ENCODE measurements at regions not wholly inside any gene's neighbourhood (a gene's known extent, or its start where the extent isn't known, plus 50 kb on each side); places are given as distances from the start of the nearest gene placed in this dataset.

- TF ChIP-seq CTCF (conservative IDR thresholded peaks at IDR 0.05; ENCODE audit: low read depth, low read length) (no peak), ELK1 (IDR thresholded peaks at IDR 0.05; ENCODE audit: borderline replicate concordance, low read depth, low read length) (no peak), CEBPB (IDR thresholded peaks at IDR 0.05; ENCODE audit: low read depth, low read length) (no peak), POLR2A (IDR thresholded peaks at IDR 0.05; ENCODE audit: low read depth, low read length) (no peak), USF2 (IDR thresholded peaks at IDR 0.05; ENCODE audit: low read depth, low read length) (no peak), MAFK (IDR thresholded peaks at IDR 0.05; ENCODE audit: low read depth, low read length) (no peak), BHLHE40 (IDR thresholded peaks at IDR 0.05; ENCODE audit: low read depth, low read length) (no peak), MAZ (IDR thresholded peaks at IDR 0.05; ENCODE audit: borderline replicate concordance, low read depth, low read length) (no peak), CHD1 (IDR thresholded peaks at IDR 0.05; ENCODE audit: low read depth, low read length) (no peak), RCOR1 (IDR thresholded peaks at IDR 0.05; ENCODE audit: insufficient replicate concordance, low read length) (no peak), RAD21 (IDR thresholded peaks at IDR 0.05; ENCODE audit: low read length) (no peak), MXI1 (IDR thresholded peaks at IDR 0.05; ENCODE audit: borderline replicate concordance, low read depth, low read length) (no peak), FOS (IDR thresholded peaks at IDR 0.05; ENCODE audit: low read depth, low read length) (no peak), SMC3 (IDR thresholded peaks at IDR 0.05; ENCODE audit: low read depth, low read length) (no peak), NFE2L2 (IDR thresholded peaks at IDR 0.05; ENCODE audit: low read depth, low read length) (no peak), RFX5 (IDR thresholded peaks at IDR 0.05; ENCODE audit: low read depth, low read length) (no peak)
- intact Hi-C loops (cut with micrococcal nuclease) (no loop called here), dilution Hi-C loops (cut with HindIII; ENCODE audit: low sequenced_read_pairs, unreplicated experiment) (no loop called here), in situ Hi-C loops (cut with MboI; ENCODE audit: low sequenced_read_pairs) (no loop called here)
- CTCF ChIA-PET, result no interaction called here
- H3K18ac ChIP-seq (ENCODE audit: low read depth, low read length), result no peak overlapping the region
- H3K4ac ChIP-seq (ENCODE audit: low read depth, low read length), result no peak overlapping the region
- H2BK15ac ChIP-seq (ENCODE audit: low read depth, low read length), result no peak overlapping the region
- H3K27ac ChIP-seq (ENCODE audit: insufficient read depth, low read length), result no peak overlapping the region
- no peaks in the 10 kb centered on the region; the same call in 1 of the 2 replicates for H3K27me3 ChIP-seq (ENCODE audit: control insufficient read depth, insufficient read depth, low read length)
- H4K20me1 ChIP-seq (ENCODE audit: insufficient read depth, low read length), result no peaks in the 10 kb centered on the region
- H3K9me3 ChIP-seq (ENCODE audit: control insufficient read depth, insufficient read depth, low read length), result no peaks in the 10 kb centered on the region
- H3K23ac ChIP-seq (ENCODE audit: low read depth, low read length), result no peak overlapping the region
- no peak overlapping the region for H3K14ac ChIP-seq (replicated peaks; ENCODE audit: low read depth, low read length)
- H3K4me3 ChIP-seq (ENCODE audit: insufficient read depth, low read depth, low read length), result no peak overlapping the region
- no CpG with 5 or more reads among the region's 4 CpGs for WGBS, 2 experiments (ENCODE audit: extremely low coverage in 2 of 2, insufficient read length in 1 of 2)
- no peak overlapping the region for H4K5ac ChIP-seq (ENCODE audit: low read depth, low read length)
- POLR2A ChIA-PET (ENCODE audit: unreplicated experiment), result no interaction called here
- H2BK5ac ChIP-seq (ENCODE audit: low read depth, low read length, poor library complexity, severe bottlenecking), result no peak overlapping the region
- no peak overlapping the region for H3K9ac ChIP-seq (ENCODE audit: low read depth, low read length)
- no peak overlapping the region for H2BK120ac ChIP-seq (ENCODE audit: low read depth, low read length)
- H2BK20ac ChIP-seq (ENCODE audit: low read depth, low read length), result no peak overlapping the region
- no peaks in the 10 kb centered on the region for H3K36me3 ChIP-seq (ENCODE audit: control insufficient read depth, insufficient read depth, low read length)
- DNase-seq, result no peak
- H3K56ac ChIP-seq (ENCODE audit: extremely low read depth, insufficient read depth, low read length), result no peak overlapping the region
- H2AK9ac ChIP-seq (replicated peaks; ENCODE audit: low read depth, low read length, poor library complexity), result no peak overlapping the region
- H2AFZ ChIP-seq (replicated peaks; ENCODE audit: low read length, poor library complexity), result no peak overlapping the region
- no TSS peak for BruUV-seq (replicated peaks)
- no peak overlapping the region for H4K91ac ChIP-seq (ENCODE audit: insufficient read depth, low read depth, low read length)
- no peaks in the 10 kb centered on the region for H3K79me1 ChIP-seq (ENCODE audit: low read depth in 1 of 2, low read length in 2 of 2)
- peaks cover 3% of the 10 kb centered on the region; the same call in 1 of the 2 replicates for H3K4me1 ChIP-seq (ENCODE audit: control insufficient read depth, insufficient read depth, low read length)
- no peak overlapping the region for H3K4me2 ChIP-seq (ENCODE audit: low read depth, low read length)
- ATAC-seq (ENCODE audit: low read depth), result no peak
- H2AK5ac ChIP-seq (ENCODE audit: low read depth, low read length), result no peak overlapping the region
- no peak overlapping the region for H4K8ac ChIP-seq (ENCODE audit: low read depth in 2 of 2, low read length in 2 of 2)
- H3K9me1 ChIP-seq (ENCODE audit: insufficient read depth, low read length), result no peaks in the 10 kb centered on the region; the same call in 1 of the 2 replicates
These were observed 230.7 kb downstream of the TXNL1 start for GRCh38 chr18:56407646-56408180.

Data from IMR-90 (cell line).